HepG2 (cell line): ENCODE measurements at regions not wholly inside any gene's neighbourhood (a gene's known extent, or its start where the extent isn't known, plus 50 kb on each side); places are given as distances from the start of the nearest gene placed in this dataset.

Experiments used
- ATAC-seq: fragments of 200-7000 bp; cut with Tn5 transposase; 3 replicates; pipeline ENCODE4 v1.9.1; 2020; ENCODE audit warnings: mild to moderate bottlenecking, moderate library complexity
- BruUV-seq: library from RNA; stranded (reverse); fragments of 400-500 nt; replicated peaks from 2 replicates; lab custom pipeline; 2021; lab: Mats Ljungman, UMichigan
- CTCF ChIA-PET: fragments of 300-600 bp; formaldehyde crosslinking; extraction: SDS; loops from one replicate; lab custom pipeline; 2021; ENCODE audit warnings: low total read pairs, inconsistent platforms, low intra/inter-chr PET ratio; lab: Yijun Ruan, JAX
- POLR2A ChIA-PET: fragments of 350-600 bp; sonication (Branson Sonifier 250); formaldehyde crosslinking; loops from one replicate; lab custom pipeline; 2020; ENCODE audit warnings: antibody characterized with exemption, inconsistent platforms; lab: Yijun Ruan, JAX
- DNase-seq: peaks from one replicate; pipeline ENCODE4 v3.0.0-alpha.2; 2015; ENCODE audit warnings: low spot score
- FAIRE-seq: peaks from 3 replicates; lab custom pipeline; 2011; peaks lifted over from hg19 to GRCh38; lab: Jason Lieb, UNC
- H2AFZ ChIP-seq: one replicate; pipeline ENCODE4 v1.6.1; 2011; ENCODE audit warnings: low read length, inconsistent platforms
- H3K27ac ChIP-seq: fragments of 300-600 bp; 3 replicates; pipeline ENCODE4 v1.8.0; 2011; ENCODE audit warnings: mixed run types, mild to moderate bottlenecking, mixed read lengths, low read length, inconsistent platforms; ENCODE audit not compliant: insufficient read depth; ENCODE audit errors: extremely low read length
- H3K27me3 ChIP-seq, 2 experiments: fragments of 200-600 bp in 1 of 2; 2 replicates in 1 of 2; 3 replicates in 1 of 2; pipeline versions ENCODE4 v1.6.0 to v1.8.0; 2011; ENCODE audit warnings: low read length in 2 of 2, mild to moderate bottlenecking in 2 of 2, moderate library complexity in 2 of 2, inconsistent platforms in 1 of 2; ENCODE audit not compliant: insufficient read depth in 2 of 2, control insufficient read depth in 1 of 2
- H3K36me3 ChIP-seq, 2 experiments: fragments of 200-600 bp in 1 of 2; replicated peaks in 1 of 2; 2 replicates in 1 of 2; 3 replicates in 1 of 2; pipeline versions ENCODE4 v1.5.1 to v1.8.0; 2011; ENCODE audit warnings: low read length in 2 of 2, inconsistent platforms in 1 of 2; ENCODE audit not compliant: insufficient read depth in 2 of 2, control insufficient read depth in 1 of 2
- H3K4me1 ChIP-seq: 2 replicates; pipeline ENCODE4 v1.5.1; 2012; ENCODE audit warnings: low read length, inconsistent platforms; ENCODE audit not compliant: insufficient read depth
- H3K4me2 ChIP-seq: 2 replicates; pipeline ENCODE4 v1.6.0; 2011; ENCODE audit warnings: low read depth, low read length, inconsistent platforms
- H3K4me3 ChIP-seq, 3 experiments: fragments of 200-600 bp in 1 of 3; sonication (generic), shearing (Covaris generic) in 1 of 3; replicated peaks in 1 of 3; 2 replicates each; pipeline ENCODE4 v1.5.1; 2011 to 2016; ENCODE audit warnings: low read length in 3 of 3, inconsistent platforms in 2 of 3, low read depth in 2 of 3, mild to moderate bottlenecking in 2 of 3, control low read depth in 1 of 3, mixed read lengths in 1 of 3; ENCODE audit not compliant: insufficient read depth in 1 of 3
- H3K79me2 ChIP-seq: one replicate; pipeline ENCODE4 v1.6.1; 2011; ENCODE audit warnings: low read length, inconsistent platforms; ENCODE audit not compliant: insufficient read depth
- H3K9ac ChIP-seq: 2 replicates; pipeline ENCODE4 v1.6.0; 2011; ENCODE audit warnings: mild to moderate bottlenecking, low read depth, low read length, inconsistent platforms; ENCODE audit not compliant: insufficient read depth
- H3K9me3 ChIP-seq: 2 replicates; pipeline ENCODE4 v1.5.1; 2012; ENCODE audit warnings: mild to moderate bottlenecking, low read length
- H4K20me1 ChIP-seq: 2 replicates; pipeline ENCODE4 v1.6.0; 2011; ENCODE audit warnings: inconsistent platforms, mild to moderate bottlenecking, low read length, moderate library complexity; ENCODE audit not compliant: insufficient read depth
- CC2D1A ChIP-seq: sonication (generic); formaldehyde crosslinking; IDR thresholded peaks from 2 replicates; pipeline ENCODE4 v1.8.1; 2023; ENCODE audit warnings: mild to moderate bottlenecking, missing genetic modification reagents
- EEA1 ChIP-seq: sonication (generic); formaldehyde crosslinking; IDR thresholded peaks from 2 replicates; pipeline ENCODE4 v1.5.1; 2020; ENCODE audit warnings: mild to moderate bottlenecking, missing genetic modification reagents, borderline replicate concordance
- GFI1 ChIP-seq: sonication (generic); formaldehyde crosslinking; IDR thresholded peaks from 2 replicates; pipeline ENCODE4 v1.5.0; 2020; ENCODE audit warnings: missing genetic modification reagents, mild to moderate bottlenecking, borderline replicate concordance
- HDAC2 ChIP-seq: sonication (generic); formaldehyde crosslinking; IDR thresholded peaks from 2 replicates; pipeline ENCODE4 v1.4.0; 2020; ENCODE audit warnings: missing genetic modification reagents
- HES4 ChIP-seq: sonication (generic); formaldehyde crosslinking; IDR thresholded peaks from 2 replicates; pipeline ENCODE4 v1.9.0; 2021; ENCODE audit warnings: mild to moderate bottlenecking, missing genetic modification reagents, borderline replicate concordance
- PITX1 ChIP-seq: sonication (generic); formaldehyde crosslinking; IDR thresholded peaks from 2 replicates; pipeline ENCODE4 v1.5.1; 2020; ENCODE audit warnings: mild to moderate bottlenecking, missing genetic modification reagents
- SIX1 ChIP-seq: sonication (generic); formaldehyde crosslinking; IDR thresholded peaks from 2 replicates; pipeline ENCODE4 v1.4.0; 2020; ENCODE audit warnings: missing genetic modification reagents, borderline replicate concordance
- SMC3 ChIP-seq: IDR thresholded peaks from 2 replicates; pipeline ENCODE4 v1.6.1; 2011; ENCODE audit warnings: low read length, improper control_type of control experiment
- SOX13 ChIP-seq, 3 experiments: fragments of 450-650 bp in 1 of 3; sonication (generic) in 1 of 3; formaldehyde crosslinking in 1 of 3; IDR thresholded peaks in 2 of 3; conservative IDR thresholded peaks in 1 of 3; 2 replicates each; pipeline versions ENCODE4 v1.5.0 to v1.6.1; 2016 to 2020; ENCODE audit warnings: antibody characterized with exemption in 1 of 3, mild to moderate bottlenecking in 1 of 3, missing compliant biosample characterization in 1 of 3, missing genetic modification reagents in 1 of 3, moderate library complexity in 1 of 3
- SP5 ChIP-seq: IDR thresholded peaks from 2 replicates; pipeline ENCODE4 v1.6.1; 2016; ENCODE audit warnings: low read depth, borderline replicate concordance
- SUZ12 ChIP-seq: fragments of 150-350 bp; IDR thresholded peaks from 2 replicates; pipeline ENCODE4 v1.6.1; 2014; ENCODE audit warnings: low read depth, low read length
- ZBTB42 ChIP-seq: sonication (generic); formaldehyde crosslinking; IDR thresholded peaks from 2 replicates; pipeline ENCODE4 v1.5.0; 2020; ENCODE audit warnings: mild to moderate bottlenecking, missing genetic modification reagents
- ZIK1 ChIP-seq: sonication (generic); formaldehyde crosslinking; IDR thresholded peaks from 2 replicates; pipeline ENCODE4 v1.5.0; 2020; ENCODE audit warnings: mild to moderate bottlenecking, low read depth, missing genetic modification reagents, borderline replicate concordance
- ZNF20 ChIP-seq: sonication (generic); formaldehyde crosslinking; IDR thresholded peaks from 2 replicates; pipeline ENCODE4 v1.4.0; 2020; ENCODE audit warnings: mild to moderate bottlenecking, moderate library complexity, missing genetic modification reagents
- ZNF83 ChIP-seq: sonication (generic); formaldehyde crosslinking; IDR thresholded peaks from 2 replicates; pipeline ENCODE4 v1.4.0; 2020; ENCODE audit warnings: missing genetic modification reagents, mild to moderate bottlenecking, borderline replicate concordance
- ZSCAN9 ChIP-seq: IDR thresholded peaks from 2 replicates; pipeline ENCODE4 v1.6.1; 2016; ENCODE audit warnings: borderline replicate concordance
- ZUFSP ChIP-seq: sonication (generic); formaldehyde crosslinking; IDR thresholded peaks from 2 replicates; pipeline ENCODE4 v1.9.0; 2021; ENCODE audit warnings: missing genetic modification reagents, mild to moderate bottlenecking, borderline replicate concordance
- WGBS: methylation state at CpG from one replicate; pipeline ENCODE4 v1.1.6; 2017; ENCODE audit warnings: low lambda C conversion rate; 5-methylcytosine and 5-hydroxymethylcytosine counted together
- in situ Hi-C: cut with HindIII; loops from 2 replicates; pipeline ENCODE4 v1.10.0; 2017; ENCODE audit warnings: low pct_unique_long_range_greater_than_20kb; ENCODE audit not compliant: extremely low pct_ligation_motif_present
- intact Hi-C: fragments of 100-400 bp; cut with micrococcal nuclease; formaldehyde crosslinking; loops from one replicate; pipeline ENCODE4 v1.10.0; 2022; ENCODE audit not compliant: unreplicated experiment
- TF ChIP-seq, protein P1 (sequence below): sonication (generic); formaldehyde crosslinking; IDR thresholded peaks from 2 replicates; pipeline ENCODE4 v1.4.0; 2020; ENCODE audit warnings: mild to moderate bottlenecking, low read depth, missing genetic modification reagents
- TF ChIP-seq, protein P2 (sequence below): sonication (generic); formaldehyde crosslinking; IDR thresholded peaks from 2 replicates; pipeline ENCODE4 v1.5.1; 2020; ENCODE audit warnings: missing genetic modification reagents, mild to moderate bottlenecking, borderline replicate concordance

DNA sequence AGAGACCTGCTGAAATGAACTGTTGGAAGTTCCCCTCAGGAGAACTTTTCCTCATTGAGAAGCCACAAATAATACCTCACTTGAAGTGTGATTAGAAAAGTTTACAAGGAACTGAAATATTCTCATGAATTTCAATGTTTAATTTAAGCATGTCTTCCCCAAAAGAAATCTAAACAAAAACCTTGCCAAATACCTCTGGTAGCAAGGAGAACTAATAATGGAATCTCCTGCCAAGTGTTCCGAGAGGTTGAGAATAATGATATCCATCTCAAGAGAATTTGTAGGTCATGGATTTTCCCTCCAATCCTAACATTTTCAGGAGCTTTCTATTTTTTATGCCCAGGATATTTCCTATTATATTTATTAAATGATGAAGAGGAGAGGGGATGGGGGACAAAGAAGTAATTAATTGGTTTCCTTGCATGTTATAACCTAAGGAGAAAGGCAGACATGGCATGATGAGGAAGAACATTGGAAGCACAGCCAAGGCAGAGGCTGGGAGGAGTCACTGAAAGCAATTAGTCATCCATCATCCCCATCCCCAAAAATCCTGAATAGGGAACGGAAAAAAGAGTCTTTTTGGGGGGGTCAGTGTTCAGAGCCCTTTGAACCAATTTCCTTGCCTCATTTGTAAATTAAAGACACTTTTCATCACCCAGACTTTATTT lies 93.6 kb upstream of the IL6 start:
- no peaks in the 10 kb centered on the region for H3K9me3 ChIP-seq
- no peak overlapping the region for H3K9ac ChIP-seq
- H3K27me3 ChIP-seq: no peaks in the 10 kb centered on the region; a peak in 1 of 5 replicates
- H3K4me2 ChIP-seq: no peak overlapping the region
- H3K27ac ChIP-seq: no peak overlapping the region
- FAIRE-seq (no peak), DNase-seq (no peak), ATAC-seq (no peak)
- in situ Hi-C loops: no loop called here
- no peaks in the 10 kb centered on the region for H3K79me2 ChIP-seq
- 2% methylated on average over 2 of the region's 2 CpGs for WGBS
- H3K36me3 ChIP-seq: no peaks in the 10 kb centered on the region
- intact Hi-C loops: no loop called here
- no peaks in the 10 kb centered on the region for H3K4me1 ChIP-seq
- H4K20me1 ChIP-seq: no peaks in the 10 kb centered on the region
- no peak for TF ChIP-seq SP5
- no peak for TF ChIP-seq EEA1 (CRISPR knock-in tag)
- TF ChIP-seq HES4 (CRISPR knock-in tag): no peak
- no peak for TF ChIP-seq HDAC2 (CRISPR knock-in tag)
- TF ChIP-seq ZBTB42: no peak
- no peak for TF ChIP-seq SIX1 (CRISPR knock-in tag)
- no peak for TF ChIP-seq ZUFSP (CRISPR knock-in tag)
- TF ChIP-seq GFI1 (CRISPR knock-in tag): no peak
- no peak for TF ChIP-seq SOX13 (IDR thresholded peaks at IDR 0.05)
- TF ChIP-seq SOX13 (CRISPR knock-in tag; conservative IDR thresholded peaks at IDR 0.05 in 1 of 2, IDR thresholded peaks at IDR 0.05 in 1 of 2): no peak
- TF ChIP-seq ZIK1: no peak
- TF ChIP-seq, protein P1, sequence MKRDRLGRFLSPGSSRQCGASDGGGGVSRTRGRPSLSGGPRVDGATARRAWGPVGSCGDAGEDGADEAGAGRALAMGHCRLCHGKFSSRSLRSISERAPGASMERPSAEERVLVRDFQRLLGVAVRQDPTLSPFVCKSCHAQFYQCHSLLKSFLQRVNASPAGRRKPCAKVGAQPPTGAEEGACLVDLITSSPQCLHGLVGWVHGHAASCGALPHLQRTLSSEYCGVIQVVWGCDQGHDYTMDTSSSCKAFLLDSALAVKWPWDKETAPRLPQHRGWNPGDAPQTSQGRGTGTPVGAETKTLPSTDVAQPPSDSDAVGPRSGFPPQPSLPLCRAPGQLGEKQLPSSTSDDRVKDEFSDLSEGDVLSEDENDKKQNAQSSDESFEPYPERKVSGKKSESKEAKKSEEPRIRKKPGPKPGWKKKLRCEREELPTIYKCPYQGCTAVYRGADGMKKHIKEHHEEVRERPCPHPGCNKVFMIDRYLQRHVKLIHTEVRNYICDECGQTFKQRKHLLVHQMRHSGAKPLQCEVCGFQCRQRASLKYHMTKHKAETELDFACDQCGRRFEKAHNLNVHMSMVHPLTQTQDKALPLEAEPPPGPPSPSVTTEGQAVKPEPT: no peak
- no peak for TF ChIP-seq ZNF20
- no peak for TF ChIP-seq SMC3
- no peak for TF ChIP-seq ZNF83
- no peak for TF ChIP-seq ZSCAN9 (CRISPR knock-in tag)
- no peak for TF ChIP-seq SUZ12
- no peak for TF ChIP-seq PITX1 (CRISPR knock-in tag)
- no peak for TF ChIP-seq CC2D1A
- TF ChIP-seq, protein P2, sequence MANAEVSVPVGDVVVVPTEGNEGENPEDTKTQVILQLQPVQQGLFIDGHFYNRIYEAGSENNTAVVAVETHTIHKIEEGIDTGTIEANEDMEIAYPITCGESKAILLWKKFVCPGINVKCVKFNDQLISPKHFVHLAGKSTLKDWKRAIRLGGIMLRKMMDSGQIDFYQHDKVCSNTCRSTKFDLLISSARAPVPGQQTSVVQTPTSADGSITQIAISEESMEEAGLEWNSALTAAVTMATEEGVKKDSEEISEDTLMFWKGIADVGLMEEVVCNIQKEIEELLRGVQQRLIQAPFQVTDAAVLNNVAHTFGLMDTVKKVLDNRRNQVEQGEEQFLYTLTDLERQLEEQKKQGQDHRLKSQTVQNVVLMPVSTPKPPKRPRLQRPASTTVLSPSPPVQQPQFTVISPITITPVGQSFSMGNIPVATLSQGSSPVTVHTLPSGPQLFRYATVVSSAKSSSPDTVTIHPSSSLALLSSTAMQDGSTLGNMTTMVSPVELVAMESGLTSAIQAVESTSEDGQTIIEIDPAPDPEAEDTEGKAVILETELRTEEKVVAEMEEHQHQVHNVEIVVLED (CRISPR knock-in tag): no peak
- BruUV-seq: no TSS peak
- H2AFZ ChIP-seq: no peak overlapping the region
- no peak overlapping the region for H3K4me3 ChIP-seq
- POLR2A ChIA-PET: no interaction called here
- CTCF ChIA-PET: no interaction called here
